ENCODE measurements at regions not wholly inside any gene's neighbourhood (a gene's known extent, or its start where the extent isn't known, plus 50 kb on each side); places are given as distances from the start of the nearest gene placed in this dataset.

- no peak overlapping the region for H3K4me3 ChIP-seq (ENCODE audit: low read depth, low read length)
- no peak for TF ChIP-seq CTCF (IDR thresholded peaks at IDR 0.05; ENCODE audit: insufficient read depth, low read depth, low read length)
- DNase-seq (ENCODE audit: low read depth) = no peak
These were observed 509.6 kb upstream of the EEF2KMT start for GRCh38 chr16:5607169-5607568.

GRCh38 chr16:5605404-5605803 is 507.8 kb upstream of the EEF2KMT start:
- no peak for TF ChIP-seq CTCF (IDR thresholded peaks at IDR 0.05; ENCODE audit: insufficient read depth, low read depth, low read length)
- H3K4me3 ChIP-seq (ENCODE audit: low read depth, low read length) = no peak overlapping the region
- no peak for DNase-seq (ENCODE audit: low read depth)

GRCh38 chr16:5604770-5605169 is 507.2 kb upstream of the EEF2KMT start:
- TF ChIP-seq CTCF (IDR thresholded peaks at IDR 0.05; ENCODE audit: insufficient read depth, low read depth, low read length) = no peak
- no peak for DNase-seq (ENCODE audit: low read depth)

GRCh38 chr16:5603836-5604235 is 506.2 kb upstream of the EEF2KMT start:
- no peak for DNase-seq (ENCODE audit: low read depth)
- H3K4me3 ChIP-seq (ENCODE audit: low read depth, low read length) = no peak overlapping the region
- no peak for TF ChIP-seq CTCF (IDR thresholded peaks at IDR 0.05; ENCODE audit: insufficient read depth, low read depth, low read length)

More at GRCh38 chr16:5604770-5605169, 507.2 kb upstream of the EEF2KMT start:
- H3K4me3 ChIP-seq (ENCODE audit: low read depth, low read length) = no peak overlapping the region

- TF ChIP-seq CTCF (IDR thresholded peaks at IDR 0.05; ENCODE audit: insufficient read depth, low read depth, low read length) = no peak
- H3K4me3 ChIP-seq (ENCODE audit: low read depth, low read length) = no peak overlapping the region
- no peak for DNase-seq (ENCODE audit: low read depth)
These were observed 504.4 kb upstream of the EEF2KMT start for GRCh38 chr16:5601957-5602356.

GRCh38 chr16:5598793-5599192 is 501.2 kb upstream of the EEF2KMT start:
- no peak overlapping the region for H3K4me3 ChIP-seq (ENCODE audit: low read depth, low read length)
- no peak for TF ChIP-seq CTCF (IDR thresholded peaks at IDR 0.05; ENCODE audit: insufficient read depth, low read depth, low read length)
- DNase-seq (ENCODE audit: low read depth) = no peak

DNA sequence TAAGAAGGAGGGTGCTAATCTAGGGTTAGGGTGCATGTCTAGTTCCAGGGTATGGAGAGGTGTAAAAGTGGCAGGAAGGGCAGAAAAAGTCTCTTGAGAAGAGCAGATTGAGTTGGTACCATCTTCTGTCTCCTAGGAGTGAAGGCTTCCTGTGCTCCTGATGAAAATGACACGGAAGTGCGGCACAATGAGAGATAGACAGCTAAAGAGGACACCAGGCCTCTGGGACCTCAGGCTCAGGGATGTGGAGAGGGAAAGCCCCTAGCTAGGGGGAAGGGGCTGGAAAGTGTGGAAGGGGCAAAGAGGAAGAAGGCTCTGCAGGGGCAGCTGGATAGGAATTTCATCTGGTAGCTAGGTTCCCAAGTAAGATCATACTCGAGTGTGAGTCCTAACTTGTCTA is 498.3 kb upstream of the EEF2KMT start:
- TF ChIP-seq CTCF (IDR thresholded peaks at IDR 0.05; ENCODE audit: insufficient read depth, low read depth, low read length) = no peak
- no peak for DNase-seq (ENCODE audit: low read depth)

More for the DNA sequence above, 498.3 kb upstream of the EEF2KMT start:
- H3K4me3 ChIP-seq (ENCODE audit: low read depth, low read length) = no peak overlapping the region

Measured in fibroblast of villous mesenchyme (primary cell).